Liver (tissue), 3 donors: ENCODE measurements at regions not wholly inside any gene's neighbourhood (a gene's known extent, or its start where the extent isn't known, plus 50 kb on each side); places are given as distances from the start of the nearest gene placed in this dataset.

Experiments
- GABPA ChIP-seq, 2 donors: IDR thresholded peaks in 1 of 2; conservative IDR thresholded peaks in 1 of 2; 2 replicates each; pipeline ENCODE4 v1.6.1; 2016; ENCODE audit warnings: antibody characterized with exemption in 2 of 2, mild to moderate bottlenecking in 1 of 2, moderate library complexity in 1 of 2
- RXRA ChIP-seq, 2 donors: IDR thresholded peaks; 2 replicates each; pipeline ENCODE4 v1.6.1; 2017 to 2018; ENCODE audit warnings: antibody characterized with exemption in 2 of 2, mild to moderate bottlenecking in 1 of 2
- SP1 ChIP-seq: IDR thresholded peaks from 2 replicates; pipeline ENCODE4 v1.6.1; 2018; ENCODE audit warnings: antibody characterized with exemption, mild to moderate bottlenecking
- TAF1 ChIP-seq: conservative IDR thresholded peaks from 2 replicates; pipeline ENCODE4 v1.6.1; 2016; ENCODE audit warnings: antibody characterized with exemption, mild to moderate bottlenecking
- YY1 ChIP-seq: IDR thresholded peaks from 2 replicates; pipeline ENCODE4 v1.6.1; 2016; ENCODE audit warnings: antibody characterized with exemption, mild to moderate bottlenecking
- TF ChIP-seq, protein P1 (sequence below): fragments of 150-350 bp; IDR thresholded peaks from 2 replicates; pipeline ENCODE4 v1.5.1; 2017; ENCODE audit warnings: improper control_type of control experiment, low read depth, low read length; ENCODE audit not compliant: missing input control
- TF ChIP-seq, protein P2 (sequence below): IDR thresholded peaks from 2 replicates; pipeline ENCODE4 v1.6.1; 2016; ENCODE audit warnings: antibody characterized with exemption
- donor health status: healthy.
- donor health status: healthy.

DNA sequence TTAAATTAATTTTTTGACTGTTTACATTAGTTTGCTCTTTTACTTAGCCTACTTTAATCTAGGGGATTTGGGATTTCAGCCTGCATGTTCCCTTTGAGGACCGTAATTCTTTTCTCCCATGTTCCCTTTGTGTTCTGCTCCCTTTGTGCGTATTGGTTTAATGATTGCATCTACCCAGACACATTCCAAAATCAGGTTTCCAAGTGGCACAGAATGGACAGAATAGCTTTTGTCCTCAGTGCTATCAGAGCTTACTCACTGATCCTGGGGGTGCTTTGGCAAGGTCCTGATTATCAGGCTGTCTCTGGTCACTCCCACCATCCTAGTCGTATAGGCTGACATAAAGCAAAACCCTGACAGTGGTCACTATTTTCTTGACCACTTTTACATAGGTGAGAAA lies 867.5 kb downstream of the TSN start:
- TF ChIP-seq SP1 (no peak), RXRA (IDR thresholded peaks at IDR 0.05) (no peak), YY1 (no peak), TAF1 (no peak), GABPA (IDR thresholded peaks at IDR 0.05 in 1 of 2, conservative IDR thresholded peaks at IDR 0.05 in 1 of 2) (no peak)
- TF ChIP-seq, protein P1, sequence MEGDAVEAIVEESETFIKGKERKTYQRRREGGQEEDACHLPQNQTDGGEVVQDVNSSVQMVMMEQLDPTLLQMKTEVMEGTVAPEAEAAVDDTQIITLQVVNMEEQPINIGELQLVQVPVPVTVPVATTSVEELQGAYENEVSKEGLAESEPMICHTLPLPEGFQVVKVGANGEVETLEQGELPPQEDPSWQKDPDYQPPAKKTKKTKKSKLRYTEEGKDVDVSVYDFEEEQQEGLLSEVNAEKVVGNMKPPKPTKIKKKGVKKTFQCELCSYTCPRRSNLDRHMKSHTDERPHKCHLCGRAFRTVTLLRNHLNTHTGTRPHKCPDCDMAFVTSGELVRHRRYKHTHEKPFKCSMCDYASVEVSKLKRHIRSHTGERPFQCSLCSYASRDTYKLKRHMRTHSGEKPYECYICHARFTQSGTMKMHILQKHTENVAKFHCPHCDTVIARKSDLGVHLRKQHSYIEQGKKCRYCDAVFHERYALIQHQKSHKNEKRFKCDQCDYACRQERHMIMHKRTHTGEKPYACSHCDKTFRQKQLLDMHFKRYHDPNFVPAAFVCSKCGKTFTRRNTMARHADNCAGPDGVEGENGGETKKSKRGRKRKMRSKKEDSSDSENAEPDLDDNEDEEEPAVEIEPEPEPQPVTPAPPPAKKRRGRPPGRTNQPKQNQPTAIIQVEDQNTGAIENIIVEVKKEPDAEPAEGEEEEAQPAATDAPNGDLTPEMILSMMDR, result no peak
- TF ChIP-seq, protein P2, sequence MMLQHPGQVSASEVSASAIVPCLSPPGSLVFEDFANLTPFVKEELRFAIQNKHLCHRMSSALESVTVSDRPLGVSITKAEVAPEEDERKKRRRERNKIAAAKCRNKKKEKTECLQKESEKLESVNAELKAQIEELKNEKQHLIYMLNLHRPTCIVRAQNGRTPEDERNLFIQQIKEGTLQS, result no peak
